GM12865 (cell line): ENCODE measurements at regions not wholly inside any gene's neighbourhood (a gene's known extent, or its start where the extent isn't known, plus 50 kb on each side); places are given as distances from the start of the nearest gene placed in this dataset.

Experiments
- DNase-seq: peaks from one replicate; pipeline ENCODE4 v3.0.0; 2010; ENCODE audit warnings: low read depth
- H3K4me3 ChIP-seq: 2 replicates; pipeline ENCODE4 v1.5.1; 2011; ENCODE audit warnings: mild to moderate bottlenecking, low read depth, low read length, control low read depth
- TF ChIP-seq, protein P1 (sequence below): IDR thresholded peaks from 2 replicates; pipeline ENCODE4 v1.5.1; 2011; ENCODE audit warnings: low read length, control low read depth, low read depth, inconsistent platforms; ENCODE audit not compliant: insufficient read depth; ENCODE audit errors: missing control alignments

DNA sequence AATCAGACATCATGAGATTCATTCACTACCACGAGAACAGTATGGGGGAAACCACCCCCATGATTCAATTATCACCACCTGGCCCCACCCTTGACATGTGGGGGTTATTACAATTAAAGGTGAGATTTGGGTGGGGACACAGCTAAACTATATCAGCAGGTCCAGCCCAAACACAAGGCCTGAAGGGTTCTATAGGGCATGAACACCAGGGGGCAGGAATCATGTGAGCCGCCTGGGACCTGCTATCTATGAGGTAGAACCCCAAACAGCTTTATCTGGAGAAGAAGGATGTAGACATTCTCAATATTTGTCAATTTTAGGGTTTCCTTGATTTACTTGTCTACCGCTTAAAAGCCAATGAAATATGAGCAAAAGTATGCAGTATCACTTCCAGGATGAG lies 294.9 kb upstream of the DEPDC1 start:
- TF ChIP-seq, protein P1, sequence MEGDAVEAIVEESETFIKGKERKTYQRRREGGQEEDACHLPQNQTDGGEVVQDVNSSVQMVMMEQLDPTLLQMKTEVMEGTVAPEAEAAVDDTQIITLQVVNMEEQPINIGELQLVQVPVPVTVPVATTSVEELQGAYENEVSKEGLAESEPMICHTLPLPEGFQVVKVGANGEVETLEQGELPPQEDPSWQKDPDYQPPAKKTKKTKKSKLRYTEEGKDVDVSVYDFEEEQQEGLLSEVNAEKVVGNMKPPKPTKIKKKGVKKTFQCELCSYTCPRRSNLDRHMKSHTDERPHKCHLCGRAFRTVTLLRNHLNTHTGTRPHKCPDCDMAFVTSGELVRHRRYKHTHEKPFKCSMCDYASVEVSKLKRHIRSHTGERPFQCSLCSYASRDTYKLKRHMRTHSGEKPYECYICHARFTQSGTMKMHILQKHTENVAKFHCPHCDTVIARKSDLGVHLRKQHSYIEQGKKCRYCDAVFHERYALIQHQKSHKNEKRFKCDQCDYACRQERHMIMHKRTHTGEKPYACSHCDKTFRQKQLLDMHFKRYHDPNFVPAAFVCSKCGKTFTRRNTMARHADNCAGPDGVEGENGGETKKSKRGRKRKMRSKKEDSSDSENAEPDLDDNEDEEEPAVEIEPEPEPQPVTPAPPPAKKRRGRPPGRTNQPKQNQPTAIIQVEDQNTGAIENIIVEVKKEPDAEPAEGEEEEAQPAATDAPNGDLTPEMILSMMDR, result peak; percentile 6
- no peak overlapping the region for H3K4me3 ChIP-seq
- no peak for DNase-seq

DNA sequence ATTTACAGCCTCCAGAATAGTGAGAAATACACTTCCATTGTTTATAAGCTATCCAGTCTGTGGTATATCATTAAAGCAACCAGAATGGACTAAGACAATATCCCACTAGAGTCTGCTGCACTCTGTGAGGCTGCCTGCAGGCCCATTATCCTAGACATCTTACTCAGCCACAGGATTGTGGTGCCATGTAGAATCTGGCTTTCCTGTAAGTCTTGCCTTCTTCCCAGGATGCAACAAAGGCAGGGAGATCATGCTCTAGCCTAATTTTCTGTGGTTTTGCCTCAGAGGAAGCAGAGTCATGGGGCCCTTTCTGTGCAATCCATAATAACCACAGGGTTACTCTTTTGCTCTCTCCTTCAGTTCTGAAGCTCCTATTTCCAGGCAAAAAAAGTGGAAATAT lies 299.1 kb upstream of the DEPDC1 start:
- H3K4me3 ChIP-seq, result no peak overlapping the region
- TF ChIP-seq, protein P1, result no peak
- DNase-seq, result no peak

DNA sequence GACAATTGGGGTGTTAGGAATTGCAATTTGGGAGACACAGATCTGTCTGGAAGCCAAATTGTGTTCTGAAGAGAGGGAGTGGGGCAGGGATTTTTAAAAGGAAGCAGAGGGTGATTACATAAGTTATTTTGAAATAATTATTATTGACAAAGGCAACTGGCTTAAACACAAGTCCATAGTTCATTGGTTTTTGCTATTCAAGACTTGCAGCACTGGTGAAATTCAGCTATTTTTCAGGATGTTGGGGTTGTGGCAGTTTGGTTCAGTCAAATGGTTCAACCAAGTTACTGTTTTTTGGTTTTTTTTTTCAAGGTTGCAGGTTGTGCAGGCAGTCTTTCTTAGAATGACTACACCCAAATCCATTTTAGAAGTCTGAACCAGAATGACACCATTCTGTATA lies 300.0 kb upstream of the DEPDC1 start:
- TF ChIP-seq, protein P1, result no peak
- no peak overlapping the region for H3K4me3 ChIP-seq
- DNase-seq, result no peak

DNA sequence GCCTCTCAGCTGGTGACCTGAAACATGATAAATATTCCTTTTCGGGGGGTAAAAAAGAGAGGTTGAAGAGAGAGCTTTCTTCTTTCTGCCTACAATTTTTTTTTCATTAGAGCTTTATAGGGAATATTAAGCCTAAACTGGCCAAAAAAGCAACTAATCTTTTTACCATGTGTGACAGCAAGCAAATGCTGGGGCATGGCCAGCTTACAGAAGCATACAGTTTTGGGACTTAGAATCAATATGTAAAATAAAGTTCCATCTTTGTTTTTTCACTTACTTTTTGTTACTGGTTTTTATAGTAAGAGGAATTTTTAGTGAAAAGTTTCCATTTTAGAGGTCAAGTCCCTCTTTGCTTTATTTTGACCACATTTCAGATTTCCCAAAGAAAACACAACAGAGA lies 301.2 kb upstream of the DEPDC1 start:
- TF ChIP-seq, protein P1, result no peak
- no peak for DNase-seq
- H3K4me3 ChIP-seq, result no peak overlapping the region

DNA sequence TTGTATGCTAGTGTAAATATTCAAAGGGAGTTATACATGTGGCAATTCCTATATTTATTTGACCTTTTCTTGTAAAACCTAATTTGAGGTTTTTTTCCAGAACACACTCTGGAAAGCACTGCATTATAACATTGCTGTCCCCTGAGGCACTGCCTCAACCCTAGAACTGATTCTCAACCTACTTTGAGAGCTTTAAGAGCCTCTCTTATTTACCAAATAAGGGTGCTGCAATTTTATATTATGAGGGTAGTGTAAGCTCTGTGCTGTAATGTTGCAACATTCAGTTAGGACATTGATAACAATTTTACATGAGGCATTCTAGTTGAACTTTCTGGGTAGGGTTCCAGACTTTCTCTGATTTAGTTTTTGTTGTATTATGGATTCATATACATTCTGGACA lies 302.2 kb upstream of the DEPDC1 start:
- no peak for DNase-seq
- H3K4me3 ChIP-seq, result no peak overlapping the region
- TF ChIP-seq, protein P1, result no peak

DNA sequence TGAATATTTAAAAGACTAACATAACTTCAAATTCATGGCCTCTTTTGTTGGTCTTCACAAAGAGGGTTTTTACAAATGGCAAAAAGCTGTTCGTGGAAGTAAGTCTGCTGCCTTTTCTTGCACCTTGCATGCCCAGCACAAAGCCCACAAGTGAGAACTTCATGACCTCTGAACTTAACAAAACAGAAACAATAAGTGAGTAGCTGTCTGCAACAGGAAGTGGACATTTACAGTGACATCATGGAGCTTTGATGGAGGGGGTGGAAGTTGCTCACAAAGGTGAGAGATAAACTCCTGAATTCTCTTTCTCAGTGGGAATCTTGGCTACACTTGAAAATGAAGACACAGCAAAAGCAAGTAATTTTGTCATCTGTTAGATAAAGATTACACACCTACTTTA lies 303.3 kb upstream of the DEPDC1 start:
- DNase-seq, result no peak
- TF ChIP-seq, protein P1, result no peak
- H3K4me3 ChIP-seq, result no peak overlapping the region

DNA sequence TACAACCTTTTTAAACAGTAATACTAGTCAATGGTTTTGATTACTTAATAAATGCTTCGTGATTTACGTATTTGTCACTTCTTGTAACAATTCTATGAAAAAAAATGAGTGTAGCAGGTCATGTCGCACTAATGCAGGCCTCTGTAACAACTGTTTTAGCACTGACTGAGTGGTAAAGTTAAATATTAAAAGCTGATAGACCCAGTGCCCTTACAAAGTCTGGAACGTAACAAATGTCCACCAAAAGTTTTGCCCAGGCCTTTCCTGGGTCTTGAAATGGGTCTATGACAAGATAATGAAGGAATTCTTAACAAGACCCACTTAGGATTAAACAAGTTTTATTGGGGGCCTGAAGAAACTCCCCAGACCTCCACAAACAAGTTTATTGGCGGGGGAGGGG lies 304.6 kb upstream of the DEPDC1 start:
- TF ChIP-seq, protein P1, result no peak
- no peak overlapping the region for H3K4me3 ChIP-seq
- no peak for DNase-seq
